Inflammatory macrophage (primary cell): ENCODE measurements at regions not wholly inside any gene's neighbourhood (a gene's known extent, or its start where the extent isn't known, plus 50 kb on each side); places are given as distances from the start of the nearest gene placed in this dataset.
"Not testable (repeated sequence)": the region's sequence is repeated elsewhere in the genome, so short reads cannot be mapped to it uniquely, and the experiment has no call there.

Source experiments
- DNase-seq, 2 donors: peaks; one replicate each; pipeline ENCODE4 v3.0.0-alpha.2; 2020 to 2022

- DNase-seq: no peak
These were observed 273.9 kb upstream of the ZNF32 start for GRCh38 chr10:43922335-43923280.

- no peak for DNase-seq
These were observed 273.2 kb upstream of the ZNF32 start for GRCh38 chr10:43921881-43922280.

GRCh38 chr10:43921478-43921877 is 272.8 kb upstream of the ZNF32 start:
- no peak for DNase-seq

- not testable (repeated sequence) for DNase-seq
These were observed 271.6 kb upstream of the ZNF32 start for GRCh38 chr10:43920236-43920758.

- no peak for DNase-seq
These were observed 265.1 kb upstream of the ZNF32 start for GRCh38 chr10:43913676-43914235.

- DNase-seq: no peak
These were observed 263.8 kb upstream of the ZNF32 start for GRCh38 chr10:43912469-43912868.

GRCh38 chr10:43906490-43906889 is 257.8 kb upstream of the ZNF32 start:
- no peak for DNase-seq

GRCh38 chr10:43905512-43906236 is 257.0 kb upstream of the ZNF32 start:
- no peak for DNase-seq

- DNase-seq: no peak
These were observed 256.2 kb upstream of the ZNF32 start for GRCh38 chr10:43904844-43905243.

GRCh38 chr10:43904301-43904700 is 255.6 kb upstream of the ZNF32 start:
- DNase-seq: no peak

GRCh38 chr10:43903451-43903850 is 254.8 kb upstream of the ZNF32 start:
- no peak for DNase-seq

GRCh38 chr10:43902842-43903241 is 254.2 kb upstream of the ZNF32 start:
- DNase-seq: no peak

GRCh38 chr10:43901744-43902504 is 253.2 kb upstream of the ZNF32 start:
- DNase-seq: no peak

GRCh38 chr10:43901302-43901701 is 252.6 kb upstream of the ZNF32 start:
- DNase-seq: no peak

GRCh38 chr10:43900571-43900970 is 251.9 kb upstream of the ZNF32 start:
- DNase-seq: no peak

- no peak for DNase-seq
These were observed 250.7 kb upstream of the ZNF32 start for GRCh38 chr10:43899224-43899959.

GRCh38 chr10:43898592-43898991 is 249.9 kb upstream of the ZNF32 start:
- DNase-seq: no peak

- no peak for DNase-seq
These were observed 249.2 kb upstream of the ZNF32 start for GRCh38 chr10:43897765-43898419.

- no peak for DNase-seq
These were observed 243.5 kb upstream of the ZNF32 start for GRCh38 chr10:43892062-43892770.

- DNase-seq: no peak
These were observed 242.6 kb upstream of the ZNF32 start for GRCh38 chr10:43891241-43891640.
